ENCODE measurements at regions not wholly inside any gene's neighbourhood (a gene's known extent, or its start where the extent isn't known, plus 50 kb on each side); places are given as distances from the start of the nearest gene placed in this dataset.

DNA sequence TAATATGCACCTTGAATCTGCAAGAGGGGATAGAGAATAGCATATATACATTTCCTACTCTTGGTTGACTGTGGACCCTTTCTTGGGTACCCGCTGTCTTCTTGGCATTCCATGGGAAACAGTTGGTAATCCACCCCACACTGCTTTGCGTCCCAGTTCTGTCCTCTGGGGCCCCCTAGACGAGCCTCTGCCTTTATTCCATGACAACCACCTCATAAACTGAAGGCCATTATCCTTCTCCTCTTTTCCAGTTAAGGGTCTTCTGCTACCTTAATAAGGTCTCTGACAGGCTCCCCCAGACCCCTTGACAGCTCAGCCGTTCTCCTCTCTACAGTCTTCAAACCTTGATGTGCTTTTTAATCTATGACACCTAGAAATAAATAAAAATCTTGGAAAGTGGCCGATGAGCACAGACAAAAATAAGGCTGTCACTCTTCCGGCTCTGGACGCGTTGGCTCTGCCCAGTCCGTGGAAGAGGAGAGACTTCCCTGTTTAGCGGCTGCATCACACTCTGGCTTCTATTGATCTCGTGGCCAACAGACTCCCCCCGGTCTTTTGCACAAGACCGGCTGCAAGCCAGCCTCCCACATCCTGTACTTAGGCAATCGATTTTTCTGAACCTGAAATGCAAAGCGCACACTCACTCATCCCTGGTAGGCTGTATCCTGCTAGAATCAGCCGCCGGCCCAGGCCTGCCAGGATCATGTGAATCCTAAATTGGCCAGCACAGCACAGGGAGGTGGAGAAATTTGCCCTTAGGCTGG, 251.0 kb upstream of the TLE3 start:
- Histone ChIP-seq H3K9me3 (ENCODE audit: control insufficient read depth, insufficient read depth, low read length) (no peaks in the 10 kb centered on the region; the same call in none of the 2 replicates), H3K9ac (ENCODE audit: low read depth, low read length) (no peak overlapping the region), H3K4me3 (ENCODE audit: insufficient read depth, low read depth, low read length) (no peak overlapping the region), H3K4me2 (ENCODE audit: low read depth, low read length) (no peak overlapping the region), H3K23ac (ENCODE audit: low read depth, low read length) (no peak overlapping the region), H4K5ac (ENCODE audit: low read depth, low read length) (no peak overlapping the region), H4K20me1 (ENCODE audit: insufficient read depth, low read length) (no peaks in the 10 kb centered on the region), H2BK15ac (ENCODE audit: low read depth, low read length) (no peak overlapping the region), H3K4me1 (ENCODE audit: control insufficient read depth, insufficient read depth, low read length) (no peaks in the 10 kb centered on the region), H3K14ac (replicated peaks; ENCODE audit: low read depth, low read length) (no peak overlapping the region), H2AFZ (replicated peaks; ENCODE audit: low read length, poor library complexity) (no peak overlapping the region), H3K4ac (ENCODE audit: low read depth, low read length) (no peak overlapping the region), H3K79me1 (ENCODE audit: low read depth in 1 of 2, low read length in 2 of 2) (no peaks in the 10 kb centered on the region), H4K91ac (ENCODE audit: insufficient read depth, low read depth, low read length) (no peak overlapping the region), H3K9me1 (ENCODE audit: insufficient read depth, low read length) (no peaks in the 10 kb centered on the region), H4K8ac (ENCODE audit: low read depth in 2 of 2, low read length in 2 of 2) (no peak overlapping the region), H2AK9ac (replicated peaks; ENCODE audit: low read depth, low read length, poor library complexity) (no peak overlapping the region), H2AK5ac (ENCODE audit: low read depth, low read length) (no peak overlapping the region), H2BK120ac (ENCODE audit: low read depth, low read length) (no peak overlapping the region), H3K18ac (ENCODE audit: low read depth, low read length) (no peak overlapping the region), H2BK5ac (ENCODE audit: low read depth, low read length, poor library complexity, severe bottlenecking) (no peak overlapping the region), H2BK20ac (ENCODE audit: low read depth, low read length) (no peak overlapping the region), H3K36me3 (ENCODE audit: control insufficient read depth, insufficient read depth, low read length) (no peaks in the 10 kb centered on the region), H3K27me3 (ENCODE audit: control insufficient read depth, insufficient read depth, low read length) (peaks cover 60% of the 10 kb centered on the region), H3K27ac (ENCODE audit: insufficient read depth, low read length) (no peak overlapping the region), H3K56ac (ENCODE audit: extremely low read depth, insufficient read depth, low read length) (no peak overlapping the region; the same call in 1 of the 2 replicates)
- in situ Hi-C loops (cut with MboI; ENCODE audit: low sequenced_read_pairs): no loop called here
- ChIA-PET POLR2A (ENCODE audit: unreplicated experiment) (no interaction called here), CTCF (no interaction called here)
- dilution Hi-C loops (cut with HindIII; ENCODE audit: low sequenced_read_pairs, unreplicated experiment): no loop called here
- intact Hi-C loops (cut with micrococcal nuclease): no loop called here
- ATAC-seq (ENCODE audit: low read depth): no peak
- 9% methylated on average over 7 of the region's 17 CpGs; no CpG with 5 or more reads in 1 of the 2 experiments for WGBS, 2 experiments (ENCODE audit: extremely low coverage in 2 of 2, insufficient read length in 1 of 2)
- TF ChIP-seq CEBPB (IDR thresholded peaks at IDR 0.05; ENCODE audit: low read depth, low read length) (no peak), MAZ (IDR thresholded peaks at IDR 0.05; ENCODE audit: borderline replicate concordance, low read depth, low read length) (no peak), CHD1 (IDR thresholded peaks at IDR 0.05; ENCODE audit: low read depth, low read length) (no peak), SMC3 (IDR thresholded peaks at IDR 0.05; ENCODE audit: low read depth, low read length) (no peak), NFE2L2 (IDR thresholded peaks at IDR 0.05; ENCODE audit: low read depth, low read length) (no peak), RAD21 (IDR thresholded peaks at IDR 0.05; ENCODE audit: low read length) (no peak), RFX5 (IDR thresholded peaks at IDR 0.05; ENCODE audit: low read depth, low read length) (no peak), MXI1 (IDR thresholded peaks at IDR 0.05; ENCODE audit: borderline replicate concordance, low read depth, low read length) (no peak), BHLHE40 (IDR thresholded peaks at IDR 0.05; ENCODE audit: low read depth, low read length) (no peak), RCOR1 (IDR thresholded peaks at IDR 0.05; ENCODE audit: insufficient replicate concordance, low read length) (no peak), FOS (IDR thresholded peaks at IDR 0.05; ENCODE audit: low read depth, low read length) (no peak), MAFK (IDR thresholded peaks at IDR 0.05; ENCODE audit: low read depth, low read length) (no peak), POLR2A (IDR thresholded peaks at IDR 0.05; ENCODE audit: low read depth, low read length) (no peak)
- TF ChIP-seq, protein P1, sequence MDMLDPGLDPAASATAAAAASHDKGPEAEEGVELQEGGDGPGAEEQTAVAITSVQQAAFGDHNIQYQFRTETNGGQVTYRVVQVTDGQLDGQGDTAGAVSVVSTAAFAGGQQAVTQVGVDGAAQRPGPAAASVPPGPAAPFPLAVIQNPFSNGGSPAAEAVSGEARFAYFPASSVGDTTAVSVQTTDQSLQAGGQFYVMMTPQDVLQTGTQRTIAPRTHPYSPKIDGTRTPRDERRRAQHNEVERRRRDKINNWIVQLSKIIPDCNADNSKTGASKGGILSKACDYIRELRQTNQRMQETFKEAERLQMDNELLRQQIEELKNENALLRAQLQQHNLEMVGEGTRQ (IDR thresholded peaks at IDR 0.05; ENCODE audit: low read depth, low read length): no peak
- TF ChIP-seq, protein P2, sequence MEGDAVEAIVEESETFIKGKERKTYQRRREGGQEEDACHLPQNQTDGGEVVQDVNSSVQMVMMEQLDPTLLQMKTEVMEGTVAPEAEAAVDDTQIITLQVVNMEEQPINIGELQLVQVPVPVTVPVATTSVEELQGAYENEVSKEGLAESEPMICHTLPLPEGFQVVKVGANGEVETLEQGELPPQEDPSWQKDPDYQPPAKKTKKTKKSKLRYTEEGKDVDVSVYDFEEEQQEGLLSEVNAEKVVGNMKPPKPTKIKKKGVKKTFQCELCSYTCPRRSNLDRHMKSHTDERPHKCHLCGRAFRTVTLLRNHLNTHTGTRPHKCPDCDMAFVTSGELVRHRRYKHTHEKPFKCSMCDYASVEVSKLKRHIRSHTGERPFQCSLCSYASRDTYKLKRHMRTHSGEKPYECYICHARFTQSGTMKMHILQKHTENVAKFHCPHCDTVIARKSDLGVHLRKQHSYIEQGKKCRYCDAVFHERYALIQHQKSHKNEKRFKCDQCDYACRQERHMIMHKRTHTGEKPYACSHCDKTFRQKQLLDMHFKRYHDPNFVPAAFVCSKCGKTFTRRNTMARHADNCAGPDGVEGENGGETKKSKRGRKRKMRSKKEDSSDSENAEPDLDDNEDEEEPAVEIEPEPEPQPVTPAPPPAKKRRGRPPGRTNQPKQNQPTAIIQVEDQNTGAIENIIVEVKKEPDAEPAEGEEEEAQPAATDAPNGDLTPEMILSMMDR (conservative IDR thresholded peaks at IDR 0.05; ENCODE audit: low read depth, low read length): no peak
- TF ChIP-seq, protein P3, sequence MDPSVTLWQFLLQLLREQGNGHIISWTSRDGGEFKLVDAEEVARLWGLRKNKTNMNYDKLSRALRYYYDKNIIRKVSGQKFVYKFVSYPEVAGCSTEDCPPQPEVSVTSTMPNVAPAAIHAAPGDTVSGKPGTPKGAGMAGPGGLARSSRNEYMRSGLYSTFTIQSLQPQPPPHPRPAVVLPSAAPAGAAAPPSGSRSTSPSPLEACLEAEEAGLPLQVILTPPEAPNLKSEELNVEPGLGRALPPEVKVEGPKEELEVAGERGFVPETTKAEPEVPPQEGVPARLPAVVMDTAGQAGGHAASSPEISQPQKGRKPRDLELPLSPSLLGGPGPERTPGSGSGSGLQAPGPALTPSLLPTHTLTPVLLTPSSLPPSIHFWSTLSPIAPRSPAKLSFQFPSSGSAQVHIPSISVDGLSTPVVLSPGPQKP (IDR thresholded peaks at IDR 0.05; ENCODE audit: borderline replicate concordance, low read depth, low read length): no peak
- DNase-seq: no peak
- BruUV-seq (replicated peaks): no TSS peak
